Gastroesophageal sphincter (tissue), 2 donors: ENCODE measurements at regions not wholly inside any gene's neighbourhood (a gene's known extent, or its start where the extent isn't known, plus 50 kb on each side); places are given as distances from the start of the nearest gene placed in this dataset.
A peak's percentile ranks its signal among the peaks of the same experiment; 100 is the strongest.

ENCODE experiments used
- POLR2A ChIP-seq, 2 donors: fragments of 450-650 bp; IDR thresholded peaks; one replicate each; pipeline ENCODE4 v1.6.1; 2017; ENCODE audit warnings: antibody characterized with exemption in 2 of 2, mild to moderate bottlenecking in 2 of 2, moderate library complexity in 1 of 2
- POLR2AphosphoS5 ChIP-seq: sonication (generic); formaldehyde crosslinking; IDR thresholded peaks from one replicate; pipeline ENCODE4 v1.6.1; 2017; ENCODE audit warnings: antibody characterized with exemption

- peak; percentile 67 to 71 for TF ChIP-seq POLR2A (IDR thresholded peaks at IDR 0.05)
- peak; percentile 81 for TF ChIP-seq POLR2AphosphoS5
Measured at GRCh38 chr1:149636286-149637122, 52.9 kb downstream of the PPIAL4C start.
